C4-2B (cell line): ENCODE measurements at regions not wholly inside any gene's neighbourhood (a gene's known extent, or its start where the extent isn't known, plus 50 kb on each side); places are given as distances from the start of the nearest gene placed in this dataset.

Source experiments
- CTCF ChIP-seq: fragments of 450-650 bp; conservative IDR thresholded peaks from 2 replicates; pipeline ENCODE4 v1.5.1; 2017; ENCODE audit warnings: mild to moderate bottlenecking
- ZFX ChIP-seq: fragments of 450-650 bp; IDR thresholded peaks from 2 replicates; pipeline ENCODE4 v1.6.1; 2017

GRCh38 chr13:31053896-31054295, 107.8 kb downstream of the HSPH1 start:
- TF ChIP-seq CTCF (no peak), ZFX (no peak)
